Retinal pigment epithelial cell (primary cell): ENCODE measurements at regions not wholly inside any gene's neighbourhood (a gene's known extent, or its start where the extent isn't known, plus 50 kb on each side); places are given as distances from the start of the nearest gene placed in this dataset.
"Not testable (repeated sequence)": the region's sequence is repeated elsewhere in the genome, so short reads cannot be mapped to it uniquely, and the experiment has no call there.

Experiments used
- DNase-seq: peaks from one replicate; pipeline ENCODE4 v3.0.0-alpha.2; 2010; ENCODE audit warnings: low read depth
- H3K4me3 ChIP-seq: 2 replicates; pipeline ENCODE4 v1.5.1; 2011; ENCODE audit warnings: mild to moderate bottlenecking, low read length, control low read depth, moderate library complexity
- CTCF ChIP-seq: conservative IDR thresholded peaks from 2 replicates; pipeline ENCODE4 v1.5.1; 2011; ENCODE audit warnings: low read depth, low read length, control low read depth, inconsistent platforms

DNA sequence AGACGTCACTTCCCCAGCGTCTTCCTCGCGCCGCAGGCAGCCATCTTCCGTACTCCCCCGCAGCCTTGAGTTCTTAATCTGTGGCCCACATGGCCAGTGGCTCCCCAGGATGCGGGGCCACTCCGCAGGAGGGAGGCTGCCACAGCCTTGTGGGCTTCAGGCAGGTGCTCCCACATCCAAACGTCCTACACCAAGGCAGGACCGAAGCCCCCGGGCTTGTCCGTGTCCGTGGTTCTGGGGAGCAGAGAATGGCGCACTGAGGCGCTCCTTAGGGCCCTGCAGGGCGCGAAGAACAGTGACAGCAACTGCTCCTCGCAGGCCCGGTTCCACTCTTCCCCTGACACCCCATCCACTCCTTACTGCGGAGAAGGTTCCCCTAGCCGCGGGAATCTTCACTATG lies 755.8 kb downstream of the PRIM2 start:
- DNase-seq, result no peak
- no peak for TF ChIP-seq CTCF
- no peak overlapping the region for H3K4me3 ChIP-seq

GRCh38 chr6:58090067-58090466 lies 772.6 kb downstream of the PRIM2 start:
- not testable (repeated sequence) for DNase-seq, H3K4me3 ChIP-seq

DNA sequence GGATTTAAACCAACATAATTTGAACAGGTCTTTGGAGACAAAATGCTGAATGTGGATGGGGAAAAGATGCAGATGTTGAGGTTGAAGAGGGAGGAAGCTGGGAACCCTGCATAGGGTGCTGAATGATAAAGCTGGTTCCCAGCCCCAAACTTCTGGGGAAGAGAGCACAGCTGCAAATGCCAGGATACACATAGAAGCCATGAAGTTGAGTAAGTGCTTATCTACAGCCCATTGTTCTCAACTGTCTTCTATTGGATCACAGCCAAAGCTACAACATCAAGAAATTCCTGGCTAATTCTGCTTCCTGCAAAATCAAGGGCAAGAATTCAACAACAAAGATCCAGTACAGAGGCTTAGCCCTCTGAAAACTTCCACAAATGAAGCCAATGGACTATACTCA lies 779.8 kb downstream of the PRIM2 start:
- DNase-seq, H3K4me3 ChIP-seq: not testable (repeated sequence)

DNA sequence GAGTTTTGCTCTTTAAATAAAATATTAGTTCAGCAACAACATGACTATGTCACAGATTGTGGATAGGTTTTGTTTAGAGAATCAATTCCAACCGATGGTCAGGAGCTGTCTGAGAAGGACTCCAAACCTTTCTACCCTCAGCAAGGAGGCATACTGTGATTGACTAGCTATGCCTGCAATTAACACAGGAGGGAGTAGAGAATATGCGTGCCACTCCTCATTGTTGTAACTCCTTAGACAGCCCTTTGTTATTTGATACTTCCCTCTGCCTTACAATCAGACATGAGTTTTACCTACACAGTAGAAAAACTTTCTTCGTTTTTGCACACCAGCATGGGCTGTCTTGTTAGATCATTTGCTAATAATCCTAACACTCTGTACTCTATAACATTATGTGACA lies 796.5 kb downstream of the PRIM2 start:
- H3K4me3 ChIP-seq, result no peak overlapping the region
- TF ChIP-seq CTCF, result no peak
- DNase-seq, result no peak

DNA sequence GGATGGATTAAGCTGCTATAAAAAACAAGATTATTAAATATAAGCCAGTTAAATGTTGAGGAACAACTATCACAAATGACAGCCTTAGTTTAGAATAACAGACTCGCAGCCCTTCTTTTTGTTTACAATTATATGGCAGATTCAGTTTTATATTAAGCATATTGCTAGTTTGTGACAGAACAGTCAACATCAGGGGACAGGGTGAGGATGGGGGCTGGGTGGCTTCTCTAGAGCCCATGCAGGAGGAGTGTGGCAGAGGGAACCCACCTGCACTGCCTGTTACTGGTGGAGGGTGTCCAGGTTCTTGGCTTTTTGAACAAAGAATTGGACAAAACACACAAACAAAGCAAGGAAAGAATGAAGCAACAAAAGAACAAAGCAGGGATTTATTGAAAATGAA lies 799.7 kb downstream of the PRIM2 start:
- H3K4me3 ChIP-seq, DNase-seq: not testable (repeated sequence)

DNA sequence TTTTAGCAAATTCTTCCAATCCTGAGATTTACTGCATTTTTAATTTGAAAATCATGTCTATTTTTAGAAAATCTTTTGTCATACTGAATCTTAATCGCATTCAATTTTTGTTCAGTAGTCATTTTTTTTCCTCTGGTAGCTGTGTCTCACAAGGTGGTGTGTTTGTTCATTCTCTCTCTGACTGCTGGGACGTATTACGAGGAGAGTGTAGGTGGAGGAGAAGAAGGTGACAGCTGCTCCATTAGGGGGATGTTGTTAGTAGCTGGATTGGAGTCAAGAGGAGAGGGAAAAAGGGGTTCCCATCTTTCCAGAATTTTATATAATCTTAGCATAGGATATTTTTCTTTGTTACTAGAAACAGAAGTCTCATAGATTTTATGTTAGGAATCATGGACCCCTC lies 804.2 kb downstream of the PRIM2 start:
- DNase-seq, H3K4me3 ChIP-seq: not testable (repeated sequence)

DNA sequence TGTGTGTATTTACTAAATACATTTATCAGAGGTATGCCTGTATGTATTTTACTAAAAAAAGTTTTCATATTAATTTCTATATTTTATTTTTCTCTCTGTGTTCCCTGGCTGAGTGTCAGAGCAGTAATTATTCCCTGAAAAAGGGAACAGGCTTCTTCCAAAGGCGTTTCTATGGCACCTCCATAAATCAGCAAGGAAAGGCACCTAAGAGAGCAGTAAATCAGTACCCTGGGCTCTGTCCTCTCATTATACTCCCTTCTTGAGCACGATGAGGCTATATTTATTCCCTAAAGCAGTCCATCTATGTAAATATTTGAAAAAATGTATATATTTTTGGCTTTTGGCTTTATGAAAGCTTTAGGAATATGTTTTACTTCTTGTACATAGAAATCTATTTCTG lies 806.3 kb downstream of the PRIM2 start:
- not testable (repeated sequence) for H3K4me3 ChIP-seq, DNase-seq

DNA sequence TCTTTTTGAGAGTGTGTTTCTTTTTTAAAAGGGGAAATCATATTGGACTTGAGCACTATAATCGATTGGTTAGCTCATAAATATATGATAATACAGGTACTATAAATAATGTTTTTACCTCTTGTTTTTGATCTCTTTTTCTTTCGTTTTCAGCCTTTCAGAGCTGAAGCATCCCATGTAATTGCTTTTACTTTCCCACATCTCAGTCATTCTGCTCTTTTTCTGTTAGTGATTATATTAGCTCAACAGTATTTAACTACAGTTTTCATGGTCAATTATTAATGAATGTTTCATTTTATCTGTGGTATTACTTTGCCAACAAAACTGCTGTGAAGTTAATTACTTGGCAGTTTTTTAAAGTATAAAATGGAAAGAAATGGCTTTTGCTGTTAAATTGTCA lies 811.1 kb downstream of the PRIM2 start:
- H3K4me3 ChIP-seq, result not testable (repeated sequence)

GRCh38 chr6:58129098-58129497 lies 811.7 kb downstream of the PRIM2 start:
- DNase-seq, H3K4me3 ChIP-seq: not testable (repeated sequence)

More for the DNA sequence above, 811.1 kb downstream of the PRIM2 start:
- not testable (repeated sequence) for DNase-seq

- DNase-seq, H3K4me3 ChIP-seq: not testable (repeated sequence)
These were observed 822.3 kb downstream of the PRIM2 start for GRCh38 chr6:58139746-58140145.

DNA sequence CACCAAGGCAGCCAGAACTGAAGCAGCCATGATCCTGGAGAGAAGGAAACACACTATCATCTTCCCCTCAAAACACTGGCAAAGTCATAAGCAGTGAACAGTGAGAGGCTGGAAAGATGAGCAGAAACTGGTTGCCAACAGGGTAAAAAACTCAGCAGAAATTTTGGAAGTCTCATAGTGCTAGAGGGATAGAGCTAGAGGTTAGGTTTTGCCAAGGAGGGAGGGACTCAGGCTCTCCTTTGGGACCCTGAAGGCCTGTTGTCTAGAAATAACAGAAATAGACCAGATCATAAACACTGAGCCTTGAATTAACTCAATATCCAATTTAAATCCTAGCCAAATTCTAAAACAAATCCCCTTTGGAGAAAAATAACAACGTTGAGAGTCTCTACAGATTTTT lies 853.6 kb downstream of the PRIM2 start:
- DNase-seq, H3K4me3 ChIP-seq: not testable (repeated sequence)

DNA sequence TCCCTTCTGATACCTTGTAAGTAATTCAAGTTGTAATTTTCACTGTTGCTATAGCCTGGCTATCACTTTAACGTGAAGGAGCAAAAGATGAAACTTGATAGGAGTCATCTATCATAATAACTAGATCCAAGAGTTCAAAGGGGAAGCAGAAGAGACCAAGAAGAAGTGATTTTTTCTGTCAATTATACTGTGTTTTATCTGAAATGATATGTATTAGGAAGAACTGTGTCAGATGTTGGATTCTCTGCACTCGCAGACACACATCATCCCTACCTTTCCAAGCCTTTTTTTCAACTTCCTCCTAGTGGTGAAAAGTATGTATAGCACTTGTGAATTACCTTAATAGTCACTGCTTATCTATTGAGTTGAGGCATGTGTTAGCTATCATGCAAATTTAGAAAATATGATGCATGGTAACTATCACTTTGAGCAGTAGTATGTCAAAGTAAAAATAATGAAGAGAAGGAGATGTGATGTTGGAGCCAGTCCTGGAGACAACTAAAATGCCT lies 864.2 kb downstream of the PRIM2 start:
- DNase-seq, H3K4me3 ChIP-seq: not testable (repeated sequence)

DNA sequence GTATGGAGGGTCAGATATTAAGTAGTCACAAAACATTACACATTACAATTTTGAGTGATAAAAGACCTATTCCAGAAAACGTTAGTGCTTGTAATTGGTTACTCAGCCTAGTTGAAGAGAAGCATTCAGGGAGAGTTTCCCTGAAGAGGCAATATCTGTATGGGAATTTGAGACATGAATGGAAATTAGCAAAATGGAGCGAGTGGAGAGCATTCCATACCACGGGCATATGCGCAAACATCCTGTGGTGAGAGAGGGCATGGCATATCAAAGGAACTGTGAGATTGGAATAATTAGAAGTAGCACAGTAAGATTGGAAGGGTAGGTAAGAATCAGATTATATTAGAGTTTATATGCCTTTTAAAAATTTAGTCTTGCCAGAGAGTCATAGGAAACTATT lies 867.9 kb downstream of the PRIM2 start:
- not testable (repeated sequence) for H3K4me3 ChIP-seq, DNase-seq

- not testable (repeated sequence) for H3K4me3 ChIP-seq, DNase-seq
These were observed 875.8 kb downstream of the PRIM2 start for GRCh38 chr6:58193209-58193608.
